Germinal center (tissue), 1 donor: ENCODE measurements at regions not wholly inside any gene's neighbourhood (a gene's known extent, or its start where the extent isn't known, plus 50 kb on each side); places are given as distances from the start of the nearest gene placed in this dataset.

ENCODE experiments used
- DNase-seq: peaks from one replicate; pipeline ENCODE4 v3.0.0; 2012; ENCODE audit warnings: mixed read lengths, low spot score

GRCh38 chr6:154885214-154885613, 109.9 kb upstream of the TIAM2 start:
- DNase-seq = no peak

GRCh38 chr6:154886016-154886415, 109.1 kb upstream of the TIAM2 start:
- no peak for DNase-seq

- no peak for DNase-seq
Measured at GRCh38 chr6:154886471-154886870, 108.6 kb upstream of the TIAM2 start.

GRCh38 chr6:154887051-154887450, 108.1 kb upstream of the TIAM2 start:
- DNase-seq = no peak

GRCh38 chr6:154888421-154889295, 106.5 kb upstream of the TIAM2 start:
- no peak for DNase-seq

- no peak for DNase-seq
Measured at GRCh38 chr6:154890874-154891273, 104.2 kb upstream of the TIAM2 start.

GRCh38 chr6:154891901-154892300, 103.2 kb upstream of the TIAM2 start:
- no peak for DNase-seq

GRCh38 chr6:154893917-154894316, 101.2 kb upstream of the TIAM2 start:
- no peak for DNase-seq

GRCh38 chr6:154894902-154895301, 100.2 kb upstream of the TIAM2 start:
- no peak for DNase-seq

- DNase-seq = no peak
Measured at GRCh38 chr6:154895841-154896240, 99.3 kb upstream of the TIAM2 start.

- DNase-seq = no peak
Measured at GRCh38 chr6:154898821-154899220, 96.3 kb upstream of the TIAM2 start.

- no peak for DNase-seq
Measured at GRCh38 chr6:154899824-154900463, 95.2 kb upstream of the TIAM2 start.

GRCh38 chr6:154901876-154902552, 93.1 kb upstream of the TIAM2 start:
- DNase-seq = no peak

- no peak for DNase-seq
Measured at GRCh38 chr6:154907291-154907690, 87.8 kb upstream of the TIAM2 start.

- DNase-seq = no peak
Measured at GRCh38 chr6:154908723-154909122, 86.4 kb upstream of the TIAM2 start.

GRCh38 chr6:154909311-154909710, 85.8 kb upstream of the TIAM2 start:
- DNase-seq = no peak

- no peak for DNase-seq
Measured at GRCh38 chr6:154909821-154910220, 85.3 kb upstream of the TIAM2 start.

- DNase-seq = no peak
Measured at GRCh38 chr6:154914288-154914687, 80.8 kb upstream of the TIAM2 start.

GRCh38 chr6:154916857-154917256, 78.3 kb upstream of the TIAM2 start:
- DNase-seq = no peak

- no peak for DNase-seq
Measured at GRCh38 chr6:154917941-154918340, 77.2 kb upstream of the TIAM2 start.

GRCh38 chr6:154919806-154920205, 75.3 kb upstream of the TIAM2 start:
- DNase-seq = no peak

GRCh38 chr6:154920495-154921200, 74.5 kb upstream of the TIAM2 start:
- DNase-seq = no peak
